Middle frontal gyrus (tissue), 1 donor: ENCODE measurements at regions not wholly inside any gene's neighbourhood (a gene's known extent, or its start where the extent isn't known, plus 50 kb on each side); places are given as distances from the start of the nearest gene placed in this dataset.

Experiments
- DNase-seq: peaks from one replicate; pipeline ENCODE4 v3.0.0-alpha.2; 2015; ENCODE audit warnings: low spot score; ENCODE audit errors: extremely low spot score

GRCh38 chr9:90340421-90340820 lies 302.2 kb downstream of the DIRAS2 start:
- DNase-seq = no peak

- DNase-seq = no peak
Observed at GRCh38 chr9:90342607-90343006, 300.0 kb downstream of the DIRAS2 start.

GRCh38 chr9:90343366-90343765 lies 299.3 kb downstream of the DIRAS2 start:
- no peak for DNase-seq

- DNase-seq = no peak
Observed at GRCh38 chr9:90343991-90344390, 298.6 kb downstream of the DIRAS2 start.

- no peak for DNase-seq
Observed at GRCh38 chr9:90365666-90366065, 277.0 kb downstream of the DIRAS2 start.

GRCh38 chr9:90368241-90368640 lies 274.4 kb downstream of the DIRAS2 start:
- DNase-seq = no peak

GRCh38 chr9:90368928-90369327 lies 273.7 kb downstream of the DIRAS2 start:
- DNase-seq = no peak

GRCh38 chr9:90379771-90380170 lies 262.9 kb downstream of the DIRAS2 start:
- DNase-seq = no peak

GRCh38 chr9:90385146-90385545 lies 257.5 kb downstream of the DIRAS2 start:
- no peak for DNase-seq

- no peak for DNase-seq
Observed at GRCh38 chr9:90393365-90394152, 249.1 kb downstream of the DIRAS2 start.

- DNase-seq = no peak
Observed at GRCh38 chr9:90394871-90395270, 247.8 kb downstream of the DIRAS2 start.

GRCh38 chr9:90400091-90400490 lies 242.5 kb downstream of the DIRAS2 start:
- no peak for DNase-seq

- DNase-seq = no peak
Observed at GRCh38 chr9:90408659-90409058, 234.0 kb downstream of the DIRAS2 start.

- DNase-seq = no peak
Observed at GRCh38 chr9:90419221-90419851, 223.3 kb downstream of the DIRAS2 start.

- DNase-seq = no peak
Observed at GRCh38 chr9:90420211-90420610, 222.4 kb downstream of the DIRAS2 start.

GRCh38 chr9:90420768-90421513 lies 221.7 kb downstream of the DIRAS2 start:
- no peak for DNase-seq

- no peak for DNase-seq
Observed at GRCh38 chr9:90421786-90422185, 220.8 kb downstream of the DIRAS2 start.

- DNase-seq = no peak
Observed at GRCh38 chr9:90423661-90424193, 218.9 kb downstream of the DIRAS2 start.

- no peak for DNase-seq
Observed at GRCh38 chr9:90428517-90428916, 214.1 kb downstream of the DIRAS2 start.

- no peak for DNase-seq
Observed at GRCh38 chr9:90432951-90433350, 209.7 kb downstream of the DIRAS2 start.

GRCh38 chr9:90433398-90433941 lies 209.2 kb downstream of the DIRAS2 start:
- no peak for DNase-seq

GRCh38 chr9:90441814-90442213 lies 200.8 kb downstream of the DIRAS2 start:
- DNase-seq = no peak
